NCI-H2081 (cell line): ENCODE measurements at regions not wholly inside any gene's neighbourhood (a gene's known extent, or its start where the extent isn't known, plus 50 kb on each side); places are given as distances from the start of the nearest gene placed in this dataset.
A peak's percentile ranks its signal among the peaks of the same experiment; 100 is the strongest.

Experiments
- DNase-seq, 2 experiments: peaks; one replicate each; lab custom pipeline; 2025; lab: John Stamatoyannopoulos, UW

- no peak for DNase-seq
These were observed 311.0 kb downstream of the CENPC start for GRCh38 chr4:67234296-67234695.

- no peak for DNase-seq
These were observed 316.2 kb downstream of the CENPC start for GRCh38 chr4:67229148-67229547.

- no peak for DNase-seq
These were observed 324.4 kb downstream of the CENPC start for GRCh38 chr4:67220861-67221260.

GRCh38 chr4:67218883-67219282 is 326.4 kb downstream of the CENPC start:
- DNase-seq, result no peak

- no peak for DNase-seq
These were observed 337.3 kb downstream of the CENPC start for GRCh38 chr4:67207941-67208441.

- no peak for DNase-seq
These were observed 340.9 kb downstream of the CENPC start for GRCh38 chr4:67204441-67204840.

- no peak for DNase-seq
These were observed 344.0 kb downstream of the CENPC start for GRCh38 chr4:67201334-67201733.

GRCh38 chr4:67198727-67199126 is 346.6 kb downstream of the CENPC start:
- peak; percentile 23 to 32 for DNase-seq

- DNase-seq, result no peak
These were observed 377.5 kb downstream of the CENPC start for GRCh38 chr4:67167849-67168248.

- DNase-seq, result no peak
These were observed 382.6 kb downstream of the CENPC start for GRCh38 chr4:67162690-67163089.

GRCh38 chr4:67161311-67161710 is 384.0 kb downstream of the CENPC start:
- DNase-seq, result peak in 1 of 2 experiments; percentile 2

- DNase-seq, result no peak
These were observed 384.9 kb downstream of the CENPC start for GRCh38 chr4:67160394-67160793.

- DNase-seq, result no peak
These were observed 386.6 kb downstream of the CENPC start for GRCh38 chr4:67158666-67159065.

GRCh38 chr4:67152976-67153375 is 392.3 kb downstream of the CENPC start:
- no peak for DNase-seq

GRCh38 chr4:67151376-67152343 is 393.6 kb downstream of the CENPC start:
- DNase-seq, result no peak

- peak in 1 of 2 experiments; percentile 15 for DNase-seq
These were observed 403.7 kb downstream of the CENPC start for GRCh38 chr4:67141586-67141985.

GRCh38 chr4:67134616-67135015 is 410.7 kb downstream of the CENPC start:
- peak in 1 of 2 experiments; percentile 4 for DNase-seq

- DNase-seq, result no peak
These were observed 412.1 kb downstream of the CENPC start for GRCh38 chr4:67133162-67133561.

GRCh38 chr4:67131224-67131623 is 414.1 kb downstream of the CENPC start:
- DNase-seq, result no peak

- no peak for DNase-seq
These were observed 414.9 kb downstream of the CENPC start for GRCh38 chr4:67130411-67130810.

- DNase-seq, result no peak
These were observed 418.7 kb downstream of the CENPC start for GRCh38 chr4:67126570-67126969.

GRCh38 chr4:67125636-67126514 is 419.4 kb downstream of the CENPC start:
- DNase-seq, result no peak
